HG03521 (cell line): ENCODE measurements at regions not wholly inside any gene's neighbourhood (a gene's known extent, or its start where the extent isn't known, plus 50 kb on each side); places are given as distances from the start of the nearest gene placed in this dataset.

Source experiments
- ATAC-seq: cut with Tn5 transposase; IDR thresholded peaks from one replicate; pipeline ENCODE4 v1.9.1; 2021; ENCODE audit warnings: mild to moderate bottlenecking, moderate library complexity; ENCODE audit not compliant: unreplicated experiment

GRCh38 chr15:31455499-31455898 is 128.9 kb downstream of the KLF13 start:
- no peak for ATAC-seq

- ATAC-seq = no peak
Observed at GRCh38 chr15:31456354-31457060, 129.9 kb downstream of the KLF13 start.

- no peak for ATAC-seq
Observed at GRCh38 chr15:31457161-31457560, 130.5 kb downstream of the KLF13 start.

GRCh38 chr15:31457631-31458526 is 131.2 kb downstream of the KLF13 start:
- no peak for ATAC-seq

GRCh38 chr15:31458596-31459399 is 132.2 kb downstream of the KLF13 start:
- ATAC-seq = peak; percentile 88

- ATAC-seq = no peak
Observed at GRCh38 chr15:31459400-31459748, 132.7 kb downstream of the KLF13 start.

- ATAC-seq = no peak
Observed at GRCh38 chr15:31461375-31461774, 134.7 kb downstream of the KLF13 start.

- ATAC-seq = no peak
Observed at GRCh38 chr15:31461911-31462480, 135.4 kb downstream of the KLF13 start.

- no peak for ATAC-seq
Observed at GRCh38 chr15:31463521-31464102, 137.0 kb downstream of the KLF13 start.

- ATAC-seq = no peak
Observed at GRCh38 chr15:31464216-31465082, 137.8 kb downstream of the KLF13 start.

- no peak for ATAC-seq
Observed at GRCh38 chr15:31465083-31465955, 138.7 kb downstream of the KLF13 start.

GRCh38 chr15:31467361-31467760 is 140.7 kb downstream of the KLF13 start:
- no peak for ATAC-seq

GRCh38 chr15:31468911-31469785 is 142.5 kb downstream of the KLF13 start:
- ATAC-seq = no peak

GRCh38 chr15:31469786-31470525 is 143.3 kb downstream of the KLF13 start:
- no peak for ATAC-seq

GRCh38 chr15:31470756-31471155 is 144.1 kb downstream of the KLF13 start:
- ATAC-seq = no peak

GRCh38 chr15:31471731-31472430 is 145.2 kb downstream of the KLF13 start:
- no peak for ATAC-seq
